Activated CD8-positive, alpha-beta T cell treated with anti-CD3 and anti-CD28 coated beads for 36 hours (primary cell): ENCODE measurements at regions not wholly inside any gene's neighbourhood (a gene's known extent, or its start where the extent isn't known, plus 50 kb on each side); places are given as distances from the start of the nearest gene placed in this dataset.
"Not testable (repeated sequence)": the region's sequence is repeated elsewhere in the genome, so short reads cannot be mapped to it uniquely, and the experiment has no call there.

Experiments
- ATAC-seq: fragments of 200-7000 bp; cut with Tn5 transposase; one replicate; pipeline ENCODE4 v1.10.0; 2021; ENCODE audit warnings: mild to moderate bottlenecking, moderate library complexity
- CTCF ChIA-PET: fragments of 350-600 bp; sonication (Branson Sonifier 250); formaldehyde crosslinking; loops from one replicate; lab custom pipeline; 2021; ENCODE audit warnings: antibody characterized with exemption; lab: Charles Lee
- POLR2A ChIA-PET: fragments of 350-600 bp; sonication (Branson Sonifier 250); formaldehyde crosslinking; loops from one replicate; lab custom pipeline; 2021; ENCODE audit warnings: antibody characterized with exemption; lab: Charles Lee
- DNase-seq: peaks from one replicate; pipeline ENCODE4 v3.0.0-alpha.2; 2020
- H3K27ac Mint-ChIP-seq: one replicate; pipeline ENCODE4 v1.8.0; 2021; ENCODE audit warnings: mild to moderate bottlenecking, mixed read lengths
- H3K27me3 Mint-ChIP-seq: one replicate; pipeline ENCODE4 v1.8.0; 2021; ENCODE audit warnings: mixed read lengths
- H3K36me3 Mint-ChIP-seq: one replicate; pipeline ENCODE4 v1.8.0; 2021; ENCODE audit warnings: low read depth, mixed read lengths
- H3K4me1 Mint-ChIP-seq: one replicate; pipeline ENCODE4 v1.8.0; 2021; ENCODE audit warnings: low read depth, mixed read lengths
- H3K4me3 Mint-ChIP-seq: one replicate; pipeline ENCODE4 v1.8.0; 2021; ENCODE audit warnings: mild to moderate bottlenecking, moderate library complexity, mixed read lengths
- H3K9me3 Mint-ChIP-seq: one replicate; pipeline ENCODE4 v1.8.0; 2021; ENCODE audit warnings: mixed read lengths
- intact Hi-C: fragments of 100-400 bp; cut with micrococcal nuclease; formaldehyde crosslinking; loops from one replicate; pipeline ENCODE4 v1.10.0; 2022
- TF ChIP-seq, protein P1 (sequence below): fragments of 200-600 bp; IDR thresholded peaks from one replicate; pipeline ENCODE4 v1.8.0; 2022; ENCODE audit warnings: antibody characterized with exemption, mild to moderate bottlenecking

DNA sequence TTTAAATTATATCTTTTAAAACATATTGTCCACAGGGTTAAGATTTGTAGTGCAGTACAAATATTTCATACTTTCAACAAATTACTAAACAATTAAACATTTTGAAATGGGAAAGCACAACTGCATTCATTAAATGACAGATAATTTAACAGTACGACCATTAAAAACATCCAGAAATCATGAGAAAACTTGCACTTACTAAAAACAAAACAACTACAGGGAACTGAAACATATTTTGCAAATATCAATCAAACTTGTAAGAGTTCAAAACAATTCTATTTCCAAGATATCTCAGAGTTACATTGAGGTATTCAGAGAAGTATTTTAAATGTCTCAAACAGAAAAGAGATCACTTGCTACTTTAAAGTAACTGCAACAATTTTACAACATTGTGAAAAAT lies 478.5 kb upstream of the PCDH10 start:
- DNase-seq, result no peak
- TF ChIP-seq, protein P1, sequence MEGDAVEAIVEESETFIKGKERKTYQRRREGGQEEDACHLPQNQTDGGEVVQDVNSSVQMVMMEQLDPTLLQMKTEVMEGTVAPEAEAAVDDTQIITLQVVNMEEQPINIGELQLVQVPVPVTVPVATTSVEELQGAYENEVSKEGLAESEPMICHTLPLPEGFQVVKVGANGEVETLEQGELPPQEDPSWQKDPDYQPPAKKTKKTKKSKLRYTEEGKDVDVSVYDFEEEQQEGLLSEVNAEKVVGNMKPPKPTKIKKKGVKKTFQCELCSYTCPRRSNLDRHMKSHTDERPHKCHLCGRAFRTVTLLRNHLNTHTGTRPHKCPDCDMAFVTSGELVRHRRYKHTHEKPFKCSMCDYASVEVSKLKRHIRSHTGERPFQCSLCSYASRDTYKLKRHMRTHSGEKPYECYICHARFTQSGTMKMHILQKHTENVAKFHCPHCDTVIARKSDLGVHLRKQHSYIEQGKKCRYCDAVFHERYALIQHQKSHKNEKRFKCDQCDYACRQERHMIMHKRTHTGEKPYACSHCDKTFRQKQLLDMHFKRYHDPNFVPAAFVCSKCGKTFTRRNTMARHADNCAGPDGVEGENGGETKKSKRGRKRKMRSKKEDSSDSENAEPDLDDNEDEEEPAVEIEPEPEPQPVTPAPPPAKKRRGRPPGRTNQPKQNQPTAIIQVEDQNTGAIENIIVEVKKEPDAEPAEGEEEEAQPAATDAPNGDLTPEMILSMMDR, result no peak
- POLR2A ChIA-PET, result no interaction called here

DNA sequence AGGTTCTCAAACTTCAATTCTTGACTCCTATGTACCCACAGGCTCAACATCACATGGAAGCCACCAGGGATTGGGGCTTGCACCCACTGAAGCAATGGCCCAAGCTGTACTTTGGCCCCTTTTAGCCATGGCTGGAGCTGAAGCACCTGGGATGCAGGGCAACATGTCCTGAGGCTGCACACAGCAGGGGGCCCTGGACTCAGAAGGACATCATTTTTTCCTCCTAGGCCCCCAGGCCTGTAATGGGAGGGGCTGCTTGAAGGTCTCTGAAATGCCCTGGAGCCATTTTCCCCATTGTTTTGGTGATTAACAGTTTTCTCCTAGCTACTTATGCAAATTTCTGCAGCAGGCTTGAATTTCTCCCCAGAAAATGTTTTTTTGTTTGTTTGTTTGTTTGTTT lies 465.1 kb upstream of the PCDH10 start:
- intact Hi-C loops, result no loop called here
- no peak for ATAC-seq
- Mint-ChIP-seq H3K36me3 (no peaks in the 10 kb centered on the region), H3K9me3 (peaks cover 18% of the 10 kb centered on the region), H3K4me1 (no peaks in the 10 kb centered on the region), H3K4me3 (no peak overlapping the region), H3K27me3 (no peaks in the 10 kb centered on the region), H3K27ac (no peak overlapping the region)
- CTCF ChIA-PET, result no interaction called here
- POLR2A ChIA-PET, result no interaction called here
- no peak for DNase-seq
- TF ChIP-seq, protein P1, result no peak

More for the DNA sequence above, 478.5 kb upstream of the PCDH10 start:
- Mint-ChIP-seq H3K27ac (no peak overlapping the region), H3K4me1 (no peaks in the 10 kb centered on the region), H3K4me3 (no peak overlapping the region), H3K9me3 (no peaks in the 10 kb centered on the region), H3K36me3 (no peaks in the 10 kb centered on the region), H3K27me3 (no peaks in the 10 kb centered on the region)
- intact Hi-C loops, result no loop called here
- CTCF ChIA-PET, result no interaction called here
- ATAC-seq, result no peak

DNA sequence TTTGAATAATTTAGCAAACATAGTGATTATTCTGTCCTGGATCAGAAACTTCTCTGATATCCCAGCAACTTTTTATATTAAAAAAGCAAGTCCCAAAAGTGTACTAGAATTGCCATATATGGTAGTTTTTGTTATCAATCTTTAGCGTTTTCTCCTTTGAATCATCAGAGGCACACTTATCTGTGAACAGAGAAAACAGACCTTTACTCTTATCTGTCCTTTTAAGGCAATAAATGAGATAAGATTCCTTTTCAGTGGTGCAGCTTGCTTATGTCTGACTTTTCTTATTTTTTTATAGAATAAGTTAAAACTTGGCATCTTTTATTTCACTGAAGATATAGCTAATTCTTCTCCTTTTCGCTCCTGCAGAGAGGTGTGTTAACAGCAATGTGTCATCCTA lies 458.1 kb upstream of the PCDH10 start:
- Mint-ChIP-seq H3K4me3 (no peak overlapping the region), H3K27ac (no peak overlapping the region), H3K9me3 (peaks cover 10% of the 10 kb centered on the region), H3K36me3 (no peaks in the 10 kb centered on the region), H3K27me3 (no peaks in the 10 kb centered on the region), H3K4me1 (no peaks in the 10 kb centered on the region)
- no peak for DNase-seq
- TF ChIP-seq, protein P1, result no peak
- intact Hi-C loops, result no loop called here
- CTCF ChIA-PET, result no interaction called here
- no peak for ATAC-seq
- POLR2A ChIA-PET, result no interaction called here

DNA sequence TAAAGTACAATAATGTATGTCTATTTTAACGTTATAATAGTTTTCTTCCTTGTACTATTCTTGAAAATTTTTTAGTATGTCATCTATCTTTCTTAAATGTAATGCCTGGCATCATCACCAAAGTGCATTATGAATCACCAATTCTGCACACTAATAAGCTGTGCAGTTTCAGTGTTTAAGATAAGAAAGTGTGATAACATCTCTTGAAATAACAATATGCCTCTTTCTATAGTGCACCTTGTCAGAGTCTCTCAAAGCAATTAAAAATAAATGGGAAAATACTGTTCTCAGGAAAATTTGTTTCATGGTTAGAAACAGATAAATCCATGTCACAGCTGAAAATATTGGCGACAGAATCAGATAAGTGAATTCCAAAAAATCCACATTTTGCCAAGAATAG lies 457.4 kb upstream of the PCDH10 start:
- DNase-seq (no peak), ATAC-seq (no peak)
- POLR2A ChIA-PET, result no interaction called here
- peaks cover 10% of the 10 kb centered on the region for H3K9me3 Mint-ChIP-seq
- TF ChIP-seq, protein P1, result no peak
- H3K4me1 Mint-ChIP-seq, result no peaks in the 10 kb centered on the region
- H3K27me3 Mint-ChIP-seq, result no peaks in the 10 kb centered on the region
- no peaks in the 10 kb centered on the region for H3K36me3 Mint-ChIP-seq
- CTCF ChIA-PET, result no interaction called here
- H3K27ac Mint-ChIP-seq, result no peak overlapping the region
- H3K4me3 Mint-ChIP-seq, result no peak overlapping the region
- intact Hi-C loops, result no loop called here

DNA sequence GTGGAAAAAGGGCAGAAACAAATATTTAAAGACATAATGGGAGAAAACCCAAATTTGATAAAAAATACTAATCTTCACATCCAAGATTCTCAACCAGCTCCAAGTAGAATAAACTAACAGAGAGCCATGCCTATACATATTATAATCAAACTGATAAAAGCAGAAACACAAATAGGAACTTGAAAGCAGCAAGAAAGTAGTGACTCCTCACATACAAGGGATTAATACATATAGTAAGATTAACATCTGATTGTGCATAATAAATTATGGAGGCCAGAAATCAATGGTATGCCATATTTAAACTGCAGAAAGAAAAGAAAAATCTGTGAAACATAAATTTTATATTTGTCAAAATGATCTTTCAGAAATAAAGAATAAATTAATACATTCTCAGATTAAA lies 454.3 kb upstream of the PCDH10 start:
- Mint-ChIP-seq H3K4me1 (no peaks in the 10 kb centered on the region), H3K9me3 (peaks cover 12% of the 10 kb centered on the region), H3K27me3 (no peaks in the 10 kb centered on the region), H3K36me3 (no peaks in the 10 kb centered on the region), H3K4me3 (no peak overlapping the region), H3K27ac (no peak overlapping the region)
- intact Hi-C loops, result no loop called here
- POLR2A ChIA-PET, result no interaction called here
- TF ChIP-seq, protein P1, result no peak
- DNase-seq (no peak), ATAC-seq (no peak)
- CTCF ChIA-PET, result no interaction called here

DNA sequence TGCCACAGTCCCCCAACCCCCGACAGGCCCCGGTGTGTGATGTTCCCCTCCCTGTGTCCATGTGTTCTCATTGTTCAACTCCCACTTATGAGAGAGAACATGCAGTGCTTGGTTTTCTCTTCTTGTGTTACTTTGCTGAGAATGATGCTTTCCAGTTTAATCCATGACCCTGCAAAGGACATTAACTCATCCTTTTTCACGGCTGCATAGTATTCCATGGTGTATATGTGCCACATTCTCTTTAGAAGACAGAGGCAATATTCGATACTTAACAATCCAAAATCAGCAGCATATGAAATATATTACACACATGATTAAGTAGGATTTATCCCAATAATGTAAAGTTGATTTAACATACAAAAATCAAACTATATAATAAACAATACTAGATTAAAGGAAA lies 451.6 kb upstream of the PCDH10 start:
- H3K4me3 Mint-ChIP-seq, H3K36me3 Mint-ChIP-seq, H3K27ac Mint-ChIP-seq, POLR2A ChIA-PET, CTCF ChIA-PET, H3K27me3 Mint-ChIP-seq, H3K4me1 Mint-ChIP-seq, ATAC-seq, intact Hi-C loops, DNase-seq: not testable (repeated sequence)
- H3K9me3 Mint-ChIP-seq, result peaks cover 12% of the 10 kb centered on the region
